ENCODE measurements at regions not wholly inside any gene's neighbourhood (a gene's known extent, or its start where the extent isn't known, plus 50 kb on each side); places are given as distances from the start of the nearest gene placed in this dataset.

- TF ChIP-seq CTCF (conservative IDR thresholded peaks at IDR 0.05; ENCODE audit: low read depth, low read length) (no peak), EZH2 (IDR thresholded peaks at IDR 0.05; ENCODE audit: borderline replicate concordance, low read depth, low read length, poor library complexity, severe bottlenecking) (no peak)
Measured at GRCh38 chr9:79224672-79225433, 346.9 kb upstream of the TLE4 start.

Measured in A673 (cell line).